Trophoblast cell (in vitro differentiated cells and primary cell): ENCODE measurements at regions not wholly inside any gene's neighbourhood (a gene's known extent, or its start where the extent isn't known, plus 50 kb on each side); places are given as distances from the start of the nearest gene placed in this dataset.
"Not testable (repeated sequence)": the region's sequence is repeated elsewhere in the genome, so short reads cannot be mapped to it uniquely, and the experiment has no call there.

Experiments used
- DNase-seq, 2 donors: peaks; one replicate each; pipeline ENCODE4 v3.0.0-alpha.2; 2016
- H2AFZ ChIP-seq: 2 replicates; pipeline ENCODE4 v1.6.1; 2013; ENCODE audit warnings: low read length, moderate library complexity, mild to moderate bottlenecking; ENCODE audit not compliant: insufficient read depth, poor library complexity
- H2AK5ac ChIP-seq: 2 replicates; pipeline ENCODE4 v1.6.1; 2013; ENCODE audit warnings: mild to moderate bottlenecking, low read length
- H2BK120ac ChIP-seq: 2 replicates; pipeline ENCODE4 v1.6.1; 2013; ENCODE audit warnings: low read length, mild to moderate bottlenecking, moderate library complexity; ENCODE audit not compliant: insufficient read depth, poor library complexity
- H2BK12ac ChIP-seq: 2 replicates; pipeline ENCODE4 v1.6.1; 2013; ENCODE audit warnings: mild to moderate bottlenecking, low read length, moderate library complexity
- H2BK5ac ChIP-seq: 2 replicates; pipeline ENCODE4 v1.6.1; 2013; ENCODE audit warnings: low read length, low read depth, moderate library complexity, mild to moderate bottlenecking; ENCODE audit not compliant: poor library complexity
- H3K14ac ChIP-seq: 2 replicates; pipeline ENCODE4 v1.6.1; 2013; ENCODE audit warnings: mild to moderate bottlenecking, low read length
- H3K18ac ChIP-seq: 2 replicates; pipeline ENCODE4 v1.6.1; 2013; ENCODE audit warnings: mild to moderate bottlenecking, low read length
- H3K23ac ChIP-seq: 2 replicates; pipeline ENCODE4 v1.6.1; 2013; ENCODE audit warnings: low read length
- H3K27ac ChIP-seq: 2 replicates; pipeline ENCODE4 v1.5.1; 2013; ENCODE audit warnings: low read depth, mild to moderate bottlenecking, inconsistent platforms, low read length, moderate library complexity
- H3K27me3 ChIP-seq: 2 replicates; pipeline ENCODE4 v1.6.1; 2013; ENCODE audit warnings: inconsistent platforms, mild to moderate bottlenecking, low read length, moderate library complexity; ENCODE audit not compliant: insufficient read depth
- H3K36me3 ChIP-seq, 2 experiments: 1 replicate in 1 of 2; 2 replicates in 1 of 2; pipeline ENCODE4 v1.6.1; 2013; ENCODE audit warnings: low read length in 2 of 2, mild to moderate bottlenecking in 2 of 2, moderate library complexity in 1 of 2; ENCODE audit not compliant: insufficient read depth in 2 of 2, control insufficient read depth in 1 of 2
- H3K4ac ChIP-seq: 2 replicates; pipeline ENCODE4 v1.6.1; 2013; ENCODE audit warnings: low read depth, mild to moderate bottlenecking, low read length, moderate library complexity
- H3K4me1 ChIP-seq, 2 experiments: 1 replicate in 1 of 2; 2 replicates in 1 of 2; pipeline ENCODE4 v1.6.1; 2013; ENCODE audit warnings: low read length in 2 of 2, mild to moderate bottlenecking in 2 of 2, moderate library complexity in 1 of 2; ENCODE audit not compliant: insufficient read depth in 2 of 2, control insufficient read depth in 1 of 2
- H3K4me2 ChIP-seq: 2 replicates; pipeline ENCODE4 v1.6.1; 2013; ENCODE audit warnings: inconsistent platforms, mild to moderate bottlenecking, low read length, moderate library complexity
- H3K4me3 ChIP-seq: 2 replicates; pipeline ENCODE4 v1.5.1; 2013; ENCODE audit warnings: mild to moderate bottlenecking, low read depth, low read length, inconsistent platforms
- H3K79me1 ChIP-seq: one replicate; pipeline ENCODE4 v1.6.1; 2013; ENCODE audit warnings: low read length
- H3K79me2 ChIP-seq: 2 replicates; pipeline ENCODE4 v1.6.1; 2013; ENCODE audit warnings: low read length, mild to moderate bottlenecking; ENCODE audit not compliant: control insufficient read depth, insufficient read depth, poor library complexity
- H3K9ac ChIP-seq: 2 replicates; pipeline ENCODE4 v1.6.1; 2013; ENCODE audit warnings: mild to moderate bottlenecking, low read length
- H3K9me3 ChIP-seq: 2 replicates; pipeline ENCODE4 v1.6.1; 2013; ENCODE audit warnings: low read depth, mild to moderate bottlenecking, control low read depth, inconsistent platforms, low read length; ENCODE audit not compliant: insufficient read depth
- H4K12ac ChIP-seq: 2 replicates; pipeline ENCODE4 v1.6.1; 2013; ENCODE audit warnings: low read depth, mild to moderate bottlenecking, low read length, moderate library complexity
- H4K8ac ChIP-seq: 2 replicates; pipeline ENCODE4 v1.6.1; 2013; ENCODE audit warnings: low read depth, mild to moderate bottlenecking, low read length, moderate library complexity
- H4K91ac ChIP-seq: one replicate; pipeline ENCODE4 v1.6.1; 2013; ENCODE audit warnings: low read depth, mild to moderate bottlenecking, low read length, moderate library complexity
- WGBS: extraction: QIAGEN DNeasy Blood & Tissue Kit; methylation state at CpG from one replicate; pipeline ENCODE4 v1.1.7; 2013; ENCODE audit warnings: missing lambda C conversion rate; ENCODE audit not compliant: insufficient read length, insufficient coverage; ENCODE audit errors: extremely low coverage; 5-methylcytosine and 5-hydroxymethylcytosine counted together

- Histone ChIP-seq H3K4me2 (no peak overlapping the region), H3K14ac (no peak overlapping the region), H3K27ac (no peak overlapping the region), H3K4ac (no peak overlapping the region), H3K79me1 (no peaks in the 10 kb centered on the region), H2BK120ac (no peak overlapping the region), H3K23ac (no peak overlapping the region), H3K79me2 (no peaks in the 10 kb centered on the region), H4K91ac (no peak overlapping the region), H4K8ac (no peak overlapping the region), H3K36me3 (no peaks in the 10 kb centered on the region), H3K4me1 (no peaks in the 10 kb centered on the region), H4K12ac (no peak overlapping the region), H3K18ac (no peak overlapping the region), H3K4me3 (no peak overlapping the region), H2BK12ac (no peak overlapping the region), H2AFZ (no peak overlapping the region), H2BK5ac (no peak overlapping the region), H3K9me3 (no peaks in the 10 kb centered on the region), H2AK5ac (no peak overlapping the region), H3K9ac (no peak overlapping the region), H3K27me3 (no peaks in the 10 kb centered on the region)
- no CpG with 5 or more reads among the region's 6 CpGs for WGBS
- no peak for DNase-seq
These were observed 70.0 kb upstream of the HGF start for GRCh38 chr7:81839708-81840369.

GRCh38 chr7:81833401-81833800 lies 63.6 kb upstream of the HGF start:
- peaks cover 4% of the 10 kb centered on the region for H3K9me3 ChIP-seq
- no peak overlapping the region for H3K27ac ChIP-seq
- H4K12ac ChIP-seq = no peak overlapping the region
- H3K4me1 ChIP-seq = no peaks in the 10 kb centered on the region
- H3K14ac ChIP-seq = no peak overlapping the region
- no peak overlapping the region for H3K18ac ChIP-seq
- H2BK120ac ChIP-seq = no peak overlapping the region
- H3K4ac ChIP-seq = no peak overlapping the region
- H2BK5ac ChIP-seq = no peak overlapping the region
- H3K23ac ChIP-seq = no peak overlapping the region
- H3K79me1 ChIP-seq = no peaks in the 10 kb centered on the region
- H3K4me2 ChIP-seq = no peak overlapping the region
- H2AFZ ChIP-seq = no peak overlapping the region
- no peak overlapping the region for H2AK5ac ChIP-seq
- no peaks in the 10 kb centered on the region for H3K36me3 ChIP-seq
- DNase-seq = no peak
- no peaks in the 10 kb centered on the region for H3K79me2 ChIP-seq
- H3K9ac ChIP-seq = no peak overlapping the region
- no peak overlapping the region for H4K8ac ChIP-seq
- no peak overlapping the region for H2BK12ac ChIP-seq
- H3K4me3 ChIP-seq = no peak overlapping the region
- H4K91ac ChIP-seq = no peak overlapping the region
- no peaks in the 10 kb centered on the region for H3K27me3 ChIP-seq

- no peaks in the 10 kb centered on the region for H3K27me3 ChIP-seq
- H3K27ac ChIP-seq = no peak overlapping the region
- no peak overlapping the region for H2BK5ac ChIP-seq
- no peak overlapping the region for H2AK5ac ChIP-seq
- H3K23ac ChIP-seq = no peak overlapping the region
- no peak overlapping the region for H2BK120ac ChIP-seq
- H2BK12ac ChIP-seq = no peak overlapping the region
- no peak overlapping the region for H3K14ac ChIP-seq
- no peaks in the 10 kb centered on the region for H3K79me2 ChIP-seq
- no peak overlapping the region for H4K8ac ChIP-seq
- no peaks in the 10 kb centered on the region for H3K4me1 ChIP-seq
- no peak overlapping the region for H3K4ac ChIP-seq
- no peaks in the 10 kb centered on the region for H3K36me3 ChIP-seq
- no peak overlapping the region for H3K18ac ChIP-seq
- no peak overlapping the region for H4K12ac ChIP-seq
- DNase-seq = no peak
- no peak overlapping the region for H2AFZ ChIP-seq
- no peak overlapping the region for H3K4me2 ChIP-seq
- H3K4me3 ChIP-seq = no peak overlapping the region
- H3K9ac ChIP-seq = no peak overlapping the region
- peaks cover 4% of the 10 kb centered on the region for H3K9me3 ChIP-seq
- H3K79me1 ChIP-seq = no peaks in the 10 kb centered on the region
- H4K91ac ChIP-seq = no peak overlapping the region
These were observed 62.0 kb upstream of the HGF start for GRCh38 chr7:81831883-81832282.

GRCh38 chr7:81829511-81829910 lies 59.7 kb upstream of the HGF start:
- not testable (repeated sequence) for H3K27me3 ChIP-seq, H3K9me3 ChIP-seq, H3K4me1 ChIP-seq, H2BK5ac ChIP-seq, H3K4me2 ChIP-seq, H2BK120ac ChIP-seq, H3K9ac ChIP-seq, H3K23ac ChIP-seq, H3K79me2 ChIP-seq, DNase-seq, H3K4me3 ChIP-seq, H3K18ac ChIP-seq, H4K91ac ChIP-seq, H2BK12ac ChIP-seq, H3K4ac ChIP-seq, H2AK5ac ChIP-seq, H4K12ac ChIP-seq, H3K14ac ChIP-seq, H3K79me1 ChIP-seq, H3K36me3 ChIP-seq, H4K8ac ChIP-seq, H3K27ac ChIP-seq, H2AFZ ChIP-seq
- WGBS = no CpG with 5 or more reads among the region's 4 CpGs
